ENCODE measurements at regions not wholly inside any gene's neighbourhood (a gene's known extent, or its start where the extent isn't known, plus 50 kb on each side); places are given as distances from the start of the nearest gene placed in this dataset.

DNA sequence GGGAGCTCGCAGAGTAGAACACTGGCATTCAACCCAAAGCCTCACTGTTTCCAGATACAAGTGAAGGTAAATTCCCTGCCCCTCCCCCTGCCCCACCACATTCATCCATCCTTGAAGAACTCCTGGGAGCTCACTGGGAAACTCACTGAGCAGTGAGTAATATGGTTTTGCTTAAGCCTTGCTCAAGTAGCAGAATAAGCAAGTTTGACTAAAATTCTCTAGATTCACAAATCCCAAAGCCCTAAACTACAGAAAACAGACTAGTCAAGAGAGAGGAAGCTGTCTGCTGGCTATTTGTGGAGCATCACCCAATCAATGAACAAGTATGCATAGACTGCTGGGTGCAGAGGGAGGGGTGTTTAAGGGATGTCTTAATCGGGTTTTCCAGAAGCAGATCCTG lies 82.1 kb downstream of the UNC5CL start:
- TF ChIP-seq, protein P1, sequence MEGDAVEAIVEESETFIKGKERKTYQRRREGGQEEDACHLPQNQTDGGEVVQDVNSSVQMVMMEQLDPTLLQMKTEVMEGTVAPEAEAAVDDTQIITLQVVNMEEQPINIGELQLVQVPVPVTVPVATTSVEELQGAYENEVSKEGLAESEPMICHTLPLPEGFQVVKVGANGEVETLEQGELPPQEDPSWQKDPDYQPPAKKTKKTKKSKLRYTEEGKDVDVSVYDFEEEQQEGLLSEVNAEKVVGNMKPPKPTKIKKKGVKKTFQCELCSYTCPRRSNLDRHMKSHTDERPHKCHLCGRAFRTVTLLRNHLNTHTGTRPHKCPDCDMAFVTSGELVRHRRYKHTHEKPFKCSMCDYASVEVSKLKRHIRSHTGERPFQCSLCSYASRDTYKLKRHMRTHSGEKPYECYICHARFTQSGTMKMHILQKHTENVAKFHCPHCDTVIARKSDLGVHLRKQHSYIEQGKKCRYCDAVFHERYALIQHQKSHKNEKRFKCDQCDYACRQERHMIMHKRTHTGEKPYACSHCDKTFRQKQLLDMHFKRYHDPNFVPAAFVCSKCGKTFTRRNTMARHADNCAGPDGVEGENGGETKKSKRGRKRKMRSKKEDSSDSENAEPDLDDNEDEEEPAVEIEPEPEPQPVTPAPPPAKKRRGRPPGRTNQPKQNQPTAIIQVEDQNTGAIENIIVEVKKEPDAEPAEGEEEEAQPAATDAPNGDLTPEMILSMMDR (IDR thresholded peaks at IDR 0.05) = no peak
- DNase-seq (ENCODE audit: low spot score) = no peak
- no peak overlapping the region for H3K4me3 ChIP-seq
- no peak overlapping the region for H3K27ac ChIP-seq

DNA sequence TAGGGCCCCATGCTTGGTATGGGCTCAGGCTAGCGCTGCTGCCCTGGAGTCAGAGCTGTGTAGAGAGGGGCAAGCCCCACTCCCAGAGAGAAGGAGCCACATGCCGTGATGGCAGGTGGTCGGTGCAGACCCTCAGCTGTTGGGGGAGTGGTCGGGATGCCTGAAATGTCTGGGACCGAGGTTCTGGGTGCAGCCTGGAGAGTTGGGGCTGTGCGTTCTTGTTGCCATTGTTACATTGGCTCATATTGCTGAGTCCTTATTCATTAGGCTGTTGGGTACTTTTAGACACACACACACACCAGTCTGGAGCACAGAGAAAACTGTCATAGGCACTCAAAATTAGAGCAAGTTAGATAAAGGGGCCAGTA lies 83.9 kb downstream of the UNC5CL start:
- TF ChIP-seq, protein P1 (IDR thresholded peaks at IDR 0.05) = no peak
- Histone ChIP-seq H3K27ac (no peak overlapping the region), H3K4me3 (no peak overlapping the region)
- DNase-seq (ENCODE audit: low spot score) = no peak

GRCh38 chr6:40954446-40955177 lies 84.4 kb downstream of the UNC5CL start:
- DNase-seq (ENCODE audit: low spot score) = no peak
- TF ChIP-seq, protein P1 (IDR thresholded peaks at IDR 0.05) = no peak
- Histone ChIP-seq H3K4me3 (no peak overlapping the region), H3K27ac (no peak overlapping the region)

- DNase-seq (ENCODE audit: low spot score) = no peak
- no peak overlapping the region for H3K27ac ChIP-seq
- TF ChIP-seq, protein P1 (IDR thresholded peaks at IDR 0.05) = no peak
- H3K4me3 ChIP-seq = no peak overlapping the region
These were observed 85.5 kb downstream of the UNC5CL start for GRCh38 chr6:40953486-40953885.

DNA sequence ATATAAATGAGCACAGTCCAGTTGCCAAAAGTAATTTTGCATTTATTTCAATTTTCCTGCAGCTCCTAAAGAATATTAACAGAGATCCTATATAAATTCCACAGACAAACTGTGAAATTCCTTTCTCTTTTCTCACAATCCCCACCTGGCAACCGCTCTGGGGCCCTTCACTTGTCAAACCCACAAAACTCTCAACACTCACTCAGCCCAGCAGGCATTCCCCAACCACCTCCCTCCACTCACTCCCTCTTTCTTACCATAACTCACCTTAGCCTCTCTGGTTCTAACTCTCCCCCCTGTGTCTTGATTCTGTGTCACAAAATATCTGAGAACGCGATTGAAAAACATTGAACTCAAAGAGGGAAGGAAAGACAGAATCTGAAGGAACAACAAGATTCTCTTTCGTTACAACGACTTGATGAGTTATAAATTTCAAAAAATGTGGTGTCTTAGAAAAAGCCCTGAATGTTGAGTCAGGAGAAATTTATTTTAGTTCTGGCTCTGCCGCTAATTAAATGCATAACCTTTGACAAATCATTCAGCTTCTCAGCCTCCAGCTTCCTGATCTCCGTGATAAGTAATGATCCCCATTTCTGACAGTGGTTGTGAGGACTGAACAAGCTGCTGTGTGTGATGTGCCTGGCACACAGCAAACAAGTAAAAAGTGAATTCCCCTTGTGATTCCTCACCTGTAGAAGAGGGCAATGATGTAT lies 87.9 kb downstream of the UNC5CL start:
- H3K4me3 ChIP-seq = no peak overlapping the region
- H3K27ac ChIP-seq = no peak overlapping the region
- DNase-seq (ENCODE audit: low spot score) = no peak
- TF ChIP-seq, protein P1 (IDR thresholded peaks at IDR 0.05) = no peak

DNA sequence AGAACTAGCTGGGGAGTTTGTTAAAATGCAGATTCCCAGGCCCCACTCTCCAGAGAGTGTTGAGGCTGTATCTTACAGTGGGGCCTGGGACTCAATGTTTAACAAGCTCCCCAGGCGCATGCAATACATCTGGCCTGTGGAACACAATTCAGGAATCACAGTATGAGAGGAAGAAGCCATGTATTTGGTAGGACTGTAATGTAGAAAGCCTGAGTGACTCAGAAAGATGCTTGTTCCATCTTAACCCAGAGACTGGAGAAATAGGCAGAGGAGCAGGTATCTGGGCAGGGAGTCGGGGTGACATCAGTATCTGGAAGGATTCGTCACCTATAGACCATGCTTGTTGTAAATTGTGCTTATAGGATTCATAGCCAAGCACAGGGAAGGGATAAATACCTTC lies 90.5 kb downstream of the UNC5CL start:
- Histone ChIP-seq H3K4me3 (no peak overlapping the region), H3K27ac (no peak overlapping the region)
- DNase-seq (ENCODE audit: low spot score) = no peak
- TF ChIP-seq, protein P1 (IDR thresholded peaks at IDR 0.05) = no peak

All from coronary artery (tissue), 2 donors.